NCI-H748 (cell line): ENCODE measurements at regions not wholly inside any gene's neighbourhood (a gene's known extent, or its start where the extent isn't known, plus 50 kb on each side); places are given as distances from the start of the nearest gene placed in this dataset.
"Not testable (repeated sequence)": the region's sequence is repeated elsewhere in the genome, so short reads cannot be mapped to it uniquely, and the experiment has no call there.

Experiments used
- DNase-seq: peaks from one replicate; lab custom pipeline; 2025; ENCODE audit not compliant: unreplicated experiment; lab: John Stamatoyannopoulos, UW

GRCh38 chr14:65153101-65153500, 50.8 kb upstream of the MAX start:
- DNase-seq = no peak

DNA sequence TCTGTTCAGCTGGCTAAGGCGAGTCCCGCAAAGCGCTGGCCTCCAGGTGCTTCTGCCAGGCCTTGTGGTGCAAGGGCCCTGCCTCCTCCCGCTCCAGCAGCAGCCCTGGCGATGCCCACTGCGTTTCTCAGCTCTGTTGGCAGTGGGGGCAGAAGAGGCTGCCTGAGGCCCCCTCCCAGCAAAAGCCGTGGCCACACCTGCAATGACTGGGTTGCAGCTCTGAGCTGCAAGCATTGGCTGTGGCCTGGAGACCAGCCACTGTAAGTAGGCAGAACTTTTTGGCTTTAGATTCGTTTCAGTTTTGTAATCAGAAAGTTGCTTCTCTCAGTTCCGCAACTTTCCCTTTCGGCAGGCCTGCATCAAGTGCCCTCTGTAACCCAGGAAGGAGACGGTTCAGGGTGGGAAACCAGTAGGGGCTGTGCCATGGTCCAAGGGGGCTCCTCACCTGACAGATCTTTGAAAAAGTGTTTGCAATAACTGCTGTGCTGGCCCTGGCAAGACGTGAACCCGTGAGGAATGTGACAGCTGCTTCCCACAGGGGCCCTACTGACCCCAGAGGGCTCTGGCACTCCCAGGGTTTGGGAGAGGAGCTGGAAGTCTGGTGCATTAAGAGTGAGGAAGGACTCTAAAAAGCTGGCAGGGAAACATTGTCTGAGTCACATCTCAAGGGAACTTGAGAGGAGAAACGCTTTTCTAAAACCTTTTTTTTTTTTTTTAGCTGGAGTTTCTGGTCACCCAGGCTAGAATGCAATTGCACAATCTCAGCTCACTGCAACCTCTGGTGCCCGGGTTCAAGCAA, 54.5 kb upstream of the MAX start:
- no peak for DNase-seq

DNA sequence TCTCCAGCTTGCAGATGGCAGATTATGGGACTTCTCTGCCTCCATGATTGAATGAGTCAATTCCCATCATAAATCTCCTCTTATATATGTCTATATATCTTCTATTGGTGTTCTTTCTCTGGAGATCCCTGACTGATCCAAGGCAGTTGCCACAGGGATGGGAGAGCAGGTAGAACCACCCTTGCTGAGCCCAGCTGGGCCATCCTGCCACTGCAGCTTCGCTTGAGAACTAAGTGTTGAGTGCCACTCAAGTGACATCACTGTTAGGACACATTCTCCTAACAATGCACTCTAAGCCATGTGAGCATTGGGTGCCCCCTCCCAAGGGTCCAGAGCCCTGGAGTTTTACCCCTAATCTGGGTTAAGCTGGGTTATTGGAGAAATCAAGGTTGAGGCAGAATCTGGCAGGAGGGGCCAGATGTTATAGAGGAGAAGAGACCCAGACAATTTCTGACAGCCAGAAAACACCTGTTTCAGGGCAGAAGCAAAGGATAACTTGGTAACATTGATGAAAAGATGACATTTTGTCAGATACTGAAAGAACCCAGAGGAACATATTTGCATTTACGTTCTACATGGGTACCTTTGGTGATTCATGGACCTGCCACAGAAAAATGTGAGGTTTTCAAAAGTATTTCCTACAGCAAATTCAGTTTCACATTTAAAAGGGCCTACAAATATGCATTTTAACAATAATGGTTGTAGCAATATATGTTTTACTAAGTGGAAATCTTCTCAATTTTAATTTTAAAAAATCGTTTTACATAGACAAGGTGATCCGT, 57.2 kb upstream of the MAX start:
- no peak for DNase-seq

DNA sequence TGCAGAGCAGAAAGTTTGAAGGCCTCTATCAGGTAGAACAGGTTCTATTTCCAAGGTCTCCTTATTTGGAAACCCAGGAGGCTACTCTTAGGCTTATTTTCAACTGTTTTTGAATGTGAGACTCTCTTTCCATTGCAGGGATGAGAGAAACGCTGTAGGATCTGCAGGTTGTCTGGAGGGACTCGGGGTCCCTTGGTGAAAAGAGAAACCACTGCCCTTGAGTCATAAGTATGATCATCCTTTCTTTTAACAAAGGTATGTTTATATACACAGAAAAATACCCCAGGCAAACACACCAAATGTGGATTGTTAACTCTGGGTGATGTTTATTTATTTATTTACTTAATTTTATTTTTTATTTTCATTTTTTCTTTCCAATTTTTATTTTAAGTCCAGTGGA, 57.8 kb upstream of the MAX start:
- no peak for DNase-seq

GRCh38 chr14:65162031-65162430, 59.7 kb upstream of the MAX start:
- DNase-seq = no peak

GRCh38 chr14:65164068-65164824, 61.9 kb upstream of the MAX start:
- peak; percentile 53 for DNase-seq

GRCh38 chr14:65164825-65165135, 62.5 kb upstream of the MAX start:
- DNase-seq = no peak

DNA sequence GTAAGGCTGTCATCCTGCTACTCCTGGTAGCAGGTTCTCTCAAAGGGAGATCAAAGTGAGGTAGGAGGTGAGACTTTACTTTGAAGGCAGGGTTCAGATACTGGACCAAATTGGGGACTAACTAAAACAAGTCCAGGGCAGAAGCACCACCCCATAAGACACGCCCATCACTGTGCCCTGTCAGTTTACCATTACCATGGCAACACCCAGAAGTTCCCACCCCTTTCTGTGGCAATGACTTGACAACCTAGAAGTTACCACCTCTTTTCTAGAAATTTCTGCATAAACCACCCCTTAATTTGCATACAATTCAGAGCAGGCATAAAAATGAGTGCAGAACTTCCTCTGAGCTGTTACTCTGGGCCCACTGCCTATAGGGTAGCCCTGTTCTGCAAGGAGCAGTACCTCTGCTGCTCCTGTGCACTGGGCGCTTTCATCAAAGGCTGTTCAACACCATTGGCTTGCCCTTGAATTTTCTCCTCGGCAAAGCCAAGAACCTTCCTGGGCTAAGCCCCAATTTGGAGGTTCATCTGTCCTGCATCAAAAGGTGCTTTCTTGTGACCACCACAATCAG, 64.8 kb upstream of the MAX start:
- DNase-seq = no peak

- no peak for DNase-seq
These were observed 66.5 kb upstream of the MAX start for GRCh38 chr14:65168840-65169239.

DNA sequence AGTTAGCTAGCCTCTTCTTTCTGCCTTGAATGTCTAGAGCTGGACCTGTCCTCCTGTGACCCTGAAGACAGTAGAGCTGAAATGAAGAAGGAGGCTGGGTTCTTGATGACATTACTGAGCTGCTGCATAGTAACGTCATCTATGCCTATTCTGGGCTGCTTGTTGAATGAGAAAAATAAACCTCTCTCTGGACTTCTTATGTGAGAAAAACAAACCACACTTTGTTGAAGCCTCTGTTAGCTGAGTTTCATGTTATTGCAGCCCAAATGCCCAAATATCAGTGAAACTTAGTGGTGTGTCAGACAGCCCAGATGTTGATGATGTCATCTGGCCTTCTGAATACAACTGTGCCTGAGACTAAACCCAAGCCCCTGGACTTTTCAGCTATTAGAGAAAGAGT, 67.0 kb upstream of the MAX start:
- no peak for DNase-seq

DNA sequence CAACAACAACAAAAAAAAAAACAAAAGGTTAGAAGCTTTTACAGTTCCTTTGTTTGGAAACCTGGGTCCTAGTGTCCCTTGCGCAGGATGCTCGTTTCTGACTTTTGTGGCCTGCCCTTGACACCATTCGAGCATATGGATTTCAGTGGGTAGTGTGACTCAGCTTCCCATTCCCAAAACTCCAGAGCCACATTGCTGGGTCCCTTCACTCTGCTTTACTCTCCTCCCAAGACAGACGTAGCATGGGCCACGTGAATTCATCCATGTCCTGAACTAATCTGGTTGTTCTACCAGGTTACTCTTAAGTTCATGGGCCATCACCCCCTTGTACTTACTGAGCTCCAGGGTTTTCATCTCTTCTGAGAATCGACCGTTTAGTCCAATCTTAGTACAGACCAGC, 68.0 kb upstream of the MAX start:
- DNase-seq = no peak

DNA sequence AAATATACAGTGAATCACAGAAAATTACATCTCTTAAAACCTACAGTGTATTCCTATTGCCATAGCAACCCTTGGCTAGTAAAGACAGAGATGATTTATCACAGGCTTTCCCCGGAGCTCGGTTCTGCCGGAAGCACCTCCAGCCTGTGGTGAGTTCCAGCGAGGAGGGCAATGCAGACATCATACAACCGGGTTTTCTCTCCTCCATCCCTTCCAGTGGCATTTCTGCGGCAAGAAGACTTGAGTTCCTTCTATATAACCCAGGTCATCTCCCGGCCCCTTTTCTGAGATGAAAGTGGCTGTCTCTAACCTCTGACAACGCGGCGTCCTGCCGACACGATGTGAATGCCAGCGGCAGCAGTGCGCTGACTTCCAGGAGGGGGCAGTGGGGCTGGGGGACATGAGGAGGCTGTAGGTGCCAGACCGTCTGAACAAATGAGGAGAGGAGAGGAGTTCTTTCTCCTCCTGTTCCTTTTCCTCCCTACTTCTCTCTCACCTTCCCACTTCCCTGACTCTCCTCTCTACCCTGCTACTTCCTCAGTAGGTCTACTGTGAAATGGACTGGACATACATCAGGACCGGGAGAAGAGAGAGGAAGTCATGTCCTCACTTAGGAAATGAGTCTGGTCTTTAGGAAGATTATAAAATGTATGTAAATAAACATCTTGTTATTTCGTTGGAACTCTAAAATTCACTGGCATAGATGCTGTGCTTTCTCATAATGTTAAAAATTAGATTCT, 68.6 kb upstream of the MAX start:
- DNase-seq = peak; percentile 73

DNA sequence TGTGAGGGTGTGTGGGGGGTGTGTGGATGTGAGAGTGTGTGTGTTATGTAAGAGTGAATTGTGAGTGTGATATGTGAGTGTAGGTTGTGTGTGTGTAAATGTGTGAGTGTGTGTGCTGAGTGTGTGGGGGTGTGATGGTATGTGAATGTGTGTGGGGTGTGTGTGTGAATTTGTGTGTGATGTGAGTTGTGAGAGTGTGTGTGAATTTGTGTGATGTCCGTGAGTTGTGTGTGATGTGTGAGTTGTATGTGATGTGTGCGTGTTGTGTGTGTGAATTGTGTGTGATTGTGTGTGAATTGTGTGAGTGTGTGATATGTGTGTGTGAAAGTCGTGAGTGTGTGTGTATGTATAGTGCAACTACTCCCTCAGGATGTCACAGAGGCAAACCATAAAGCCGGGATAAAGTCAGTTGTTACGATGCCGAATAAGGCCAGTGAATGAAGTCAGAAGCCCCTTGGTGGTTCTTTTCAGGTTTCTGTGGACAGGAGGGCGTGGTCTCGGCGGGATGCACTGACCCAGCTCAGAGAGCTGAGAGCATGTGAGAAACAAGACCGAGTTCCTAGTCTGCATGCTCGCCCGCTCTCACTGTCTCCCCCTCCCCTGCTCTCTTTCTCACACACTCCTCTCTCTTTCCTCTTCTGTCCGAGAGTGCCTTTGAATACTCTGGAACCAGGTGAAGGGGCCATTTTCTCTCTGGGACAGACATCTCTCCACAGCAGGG, 71.8 kb upstream of the MAX start:
- peak; percentile 23 for DNase-seq

GRCh38 chr14:65174783-65175182, 72.5 kb upstream of the MAX start:
- no peak for DNase-seq

GRCh38 chr14:65177551-65177950, 75.2 kb upstream of the MAX start:
- DNase-seq = no peak

DNA sequence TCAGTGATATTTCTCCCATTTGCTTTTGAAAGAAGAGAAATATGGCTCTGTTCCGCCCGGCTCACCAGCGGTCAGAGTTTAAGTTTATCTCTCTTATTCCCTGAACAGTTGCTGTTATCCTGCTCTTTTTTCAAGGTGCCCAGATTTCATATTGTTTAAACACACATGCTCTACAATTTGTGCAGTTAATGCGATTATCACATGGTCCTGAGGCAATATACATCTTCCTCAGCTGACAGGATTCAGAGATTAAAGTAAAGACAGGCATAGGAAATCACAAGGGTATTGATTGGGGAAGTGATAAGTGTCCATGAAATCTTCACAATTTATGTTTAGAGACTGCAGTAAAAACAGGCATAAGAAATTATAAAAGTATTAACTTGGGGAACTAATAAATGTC, 76.9 kb upstream of the MAX start:
- not testable (repeated sequence) for DNase-seq

DNA sequence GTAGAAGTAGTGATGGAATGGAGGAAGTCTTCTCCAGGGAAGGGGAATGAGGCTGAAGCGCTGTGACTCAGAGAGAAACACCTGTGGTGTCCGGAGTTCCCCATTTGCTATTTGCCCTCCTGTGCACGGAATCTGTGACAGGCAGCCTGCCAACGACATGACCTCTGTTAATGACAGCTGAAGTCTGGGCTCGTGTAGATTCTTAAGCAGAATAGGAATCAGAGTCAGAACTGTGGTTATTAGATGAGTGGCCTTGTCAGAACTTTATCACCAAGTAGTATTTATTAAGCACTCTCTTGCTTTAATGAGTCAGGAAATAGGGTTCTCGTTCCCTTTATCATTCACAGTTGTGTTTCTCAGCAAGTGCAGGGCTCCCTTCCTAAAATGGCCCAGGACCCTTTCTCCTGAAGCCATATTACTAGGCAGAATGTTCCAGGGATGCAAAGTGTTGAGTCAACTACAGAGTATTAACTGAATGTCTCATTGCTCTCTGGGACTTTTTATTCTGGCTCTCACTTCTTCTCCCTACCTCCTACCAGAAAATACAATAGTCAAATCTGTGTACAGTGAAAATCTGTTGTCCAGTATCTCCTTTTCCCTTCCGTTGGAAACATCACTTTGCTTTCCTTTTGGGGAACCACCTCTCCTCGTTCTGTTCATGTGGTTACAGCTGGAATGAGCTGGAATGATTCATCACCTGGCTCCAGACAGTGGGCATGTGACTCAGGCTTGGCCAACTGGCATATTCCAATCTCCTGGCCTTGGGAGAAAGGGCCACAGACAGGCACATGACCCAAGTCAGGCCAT, 77.8 kb upstream of the MAX start:
- DNase-seq = no peak

DNA sequence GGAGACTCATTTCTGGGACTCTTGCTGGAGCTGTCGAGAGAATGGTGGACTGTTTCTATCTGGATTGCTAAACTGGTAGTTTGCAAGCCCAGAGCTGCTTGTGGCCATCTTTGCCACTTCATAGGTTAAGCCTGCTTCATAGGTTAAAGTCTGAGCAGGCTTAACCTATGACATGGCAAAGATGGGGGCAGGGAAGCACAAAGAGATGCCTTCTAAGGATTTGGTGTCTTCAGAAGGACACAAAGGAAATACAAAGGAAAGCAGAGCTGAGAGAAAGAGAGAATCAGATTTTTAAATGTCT, 78.4 kb upstream of the MAX start:
- no peak for DNase-seq

GRCh38 chr14:65184032-65184764, 81.9 kb upstream of the MAX start:
- no peak for DNase-seq
